HG02623 (cell line): ENCODE measurements at regions not wholly inside any gene's neighbourhood (a gene's known extent, or its start where the extent isn't known, plus 50 kb on each side); places are given as distances from the start of the nearest gene placed in this dataset.
"Not testable (repeated sequence)": the region's sequence is repeated elsewhere in the genome, so short reads cannot be mapped to it uniquely, and the experiment has no call there.

ENCODE experiments used
- ATAC-seq: cut with Tn5 transposase; IDR thresholded peaks from one replicate; pipeline ENCODE4 v1.9.1; 2021; ENCODE audit warnings: moderate library complexity; ENCODE audit not compliant: unreplicated experiment

DNA sequence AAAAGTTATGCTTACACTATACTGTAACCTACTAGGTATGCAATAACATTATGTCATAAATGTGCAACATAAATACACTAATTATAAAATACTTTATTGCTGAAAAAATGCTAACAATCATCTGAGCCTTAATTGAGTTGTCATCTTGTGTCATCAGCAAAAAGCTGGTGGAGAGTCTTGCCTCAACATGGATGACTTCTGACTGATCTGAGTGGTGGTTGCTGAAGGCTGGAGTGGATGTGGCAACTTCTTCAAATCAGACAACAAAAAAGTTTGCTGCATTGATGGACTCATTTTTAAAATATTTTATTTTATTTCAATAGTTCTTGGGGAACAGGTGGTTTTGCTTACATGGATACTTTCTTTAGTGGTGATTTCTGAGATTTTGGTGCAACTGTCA, 93.9 kb upstream of the AMN1 start:
- ATAC-seq = no peak

DNA sequence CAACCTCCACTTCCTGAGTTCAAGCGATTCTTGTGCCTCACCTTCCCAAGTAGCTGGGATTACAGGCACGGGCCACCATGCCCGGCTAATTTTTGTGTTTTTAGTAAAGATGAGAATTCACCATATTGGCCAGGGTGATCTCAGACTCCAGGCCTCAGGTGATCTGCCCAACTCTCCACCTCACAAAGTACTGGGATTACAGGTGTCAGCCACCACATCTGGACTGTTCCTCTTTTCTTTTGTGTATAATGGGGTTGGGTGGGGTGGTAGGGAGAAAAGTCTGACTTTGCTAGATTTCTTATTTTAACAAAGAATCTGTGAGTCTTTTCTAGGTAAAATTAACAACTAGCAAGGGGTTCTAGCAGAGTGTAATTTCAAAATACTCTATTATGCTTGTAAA, 92.7 kb upstream of the AMN1 start:
- no peak for ATAC-seq

DNA sequence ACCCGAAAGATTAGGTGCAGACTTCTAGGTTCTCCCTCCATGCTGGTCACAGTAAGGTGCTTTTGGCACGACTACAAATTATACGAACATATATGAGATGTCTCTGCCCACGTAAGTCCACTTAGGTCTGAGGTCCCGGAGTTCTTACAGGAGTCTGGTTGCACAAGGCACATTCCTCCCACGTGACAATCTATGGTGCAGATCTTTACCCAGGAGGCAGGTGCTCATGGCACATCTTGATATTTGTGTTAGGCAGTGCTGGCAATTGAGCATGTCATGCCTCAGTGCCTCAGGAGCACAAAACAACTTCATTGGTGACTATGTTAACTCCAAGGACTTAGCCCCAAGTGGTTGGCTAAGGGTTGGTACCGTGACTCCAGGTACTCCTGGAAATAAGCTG, 92.0 kb upstream of the AMN1 start:
- no peak for ATAC-seq

DNA sequence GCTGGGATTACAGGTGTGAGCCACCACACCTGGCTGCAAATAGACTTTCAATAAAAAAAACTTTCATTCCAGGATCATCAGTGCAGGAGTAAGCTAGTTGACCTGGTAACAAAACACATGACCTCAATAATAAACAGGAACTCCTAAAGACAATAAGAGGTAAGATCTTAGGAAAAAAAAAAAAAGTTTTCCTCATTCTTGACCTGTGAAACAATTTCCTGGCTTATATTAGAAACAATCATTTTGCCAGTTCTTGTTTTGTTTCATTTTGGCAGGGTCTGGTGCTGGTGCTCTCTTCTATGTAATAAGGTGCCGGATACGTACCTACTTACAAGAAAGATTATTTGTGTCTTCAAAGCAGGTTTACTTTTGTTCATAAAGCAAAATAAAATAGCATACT, 90.6 kb upstream of the AMN1 start:
- ATAC-seq = no peak

DNA sequence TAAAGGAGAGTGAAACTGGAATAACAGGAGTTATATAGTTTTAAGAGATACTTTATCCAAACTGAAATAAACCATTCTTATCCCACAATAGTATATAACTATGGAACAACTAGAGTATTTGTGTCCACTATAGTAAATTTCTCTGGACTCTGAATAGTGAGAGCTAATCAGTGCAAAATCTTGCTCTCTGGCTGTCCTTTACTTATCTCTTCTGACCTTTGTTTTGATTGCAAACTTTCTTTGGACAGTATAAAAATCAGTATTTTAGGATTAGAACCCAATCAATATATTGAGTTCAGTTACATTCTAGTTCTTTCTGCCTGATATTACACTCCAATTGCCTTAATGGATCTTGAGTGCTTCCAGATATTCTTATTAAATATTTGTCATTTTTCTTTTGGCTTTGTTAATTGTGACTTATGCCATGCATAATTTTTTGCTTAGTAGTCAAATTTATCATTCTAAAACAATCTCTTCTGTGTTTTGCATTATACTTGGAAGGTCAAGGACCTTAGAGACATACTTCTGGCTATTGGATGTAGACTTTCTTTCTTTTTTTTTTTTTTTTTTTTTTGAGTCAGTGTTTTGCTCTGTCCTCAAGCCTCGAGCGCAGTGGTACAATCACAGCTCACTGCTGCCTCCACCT, 89.9 kb upstream of the AMN1 start:
- ATAC-seq = no peak

DNA sequence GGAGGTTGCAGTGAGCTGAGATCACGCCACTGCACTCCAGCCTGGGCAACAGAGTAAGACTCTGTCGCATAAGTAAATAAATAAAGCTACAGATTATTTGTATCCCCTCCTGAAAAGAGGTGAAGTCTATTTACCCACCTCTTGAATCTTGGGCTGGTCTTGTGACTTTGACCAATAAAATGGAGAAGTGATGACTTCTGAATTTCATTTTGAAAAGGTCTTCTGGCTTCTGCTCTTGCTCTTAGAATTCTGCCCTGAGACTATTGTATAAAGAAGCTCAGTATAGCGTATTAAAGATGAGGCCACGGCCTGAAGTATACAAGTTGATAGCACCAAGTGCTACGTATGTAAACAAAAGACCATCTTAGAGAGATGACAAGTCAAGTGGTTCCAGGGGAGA, 88.3 kb upstream of the AMN1 start:
- no peak for ATAC-seq

DNA sequence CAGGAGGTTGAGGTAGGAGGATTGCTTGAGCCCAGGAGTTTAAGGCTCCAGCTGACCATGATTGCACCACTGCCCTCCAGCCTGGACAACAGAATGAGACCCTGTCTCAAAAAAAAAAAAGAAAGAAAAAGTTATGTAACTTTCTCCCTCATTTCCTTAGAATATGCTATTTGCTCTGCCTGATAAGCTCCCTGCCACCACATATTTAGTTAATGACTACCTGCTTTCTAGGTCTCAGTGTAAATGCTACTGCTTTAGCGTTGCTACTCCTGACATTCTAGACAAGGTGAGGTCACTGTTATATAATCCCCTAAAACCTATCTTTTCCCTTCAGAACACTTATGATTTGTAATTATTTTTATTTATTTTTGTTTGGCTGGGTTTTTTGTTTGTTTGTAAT, 86.3 kb upstream of the AMN1 start:
- ATAC-seq = no peak

DNA sequence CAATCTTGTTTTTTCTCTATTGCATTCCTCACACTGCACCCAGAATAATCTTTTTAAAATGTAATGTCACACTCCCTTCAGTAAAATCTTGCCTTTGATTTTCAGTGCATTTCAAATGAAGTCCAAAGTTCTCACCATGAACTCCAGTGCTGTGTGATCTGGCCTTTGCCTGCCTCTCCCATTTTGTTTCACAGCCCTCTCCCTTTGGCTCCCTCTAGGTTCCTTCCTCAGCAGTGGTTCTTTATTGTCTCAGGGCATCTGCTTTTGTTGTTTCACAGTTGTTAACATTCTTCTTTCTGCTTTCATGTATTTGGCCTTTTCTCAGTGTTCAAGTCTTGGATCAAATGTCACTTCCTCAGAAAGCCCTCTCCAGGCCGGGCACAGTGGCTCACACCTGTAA, 84.5 kb upstream of the AMN1 start:
- ATAC-seq = no peak

DNA sequence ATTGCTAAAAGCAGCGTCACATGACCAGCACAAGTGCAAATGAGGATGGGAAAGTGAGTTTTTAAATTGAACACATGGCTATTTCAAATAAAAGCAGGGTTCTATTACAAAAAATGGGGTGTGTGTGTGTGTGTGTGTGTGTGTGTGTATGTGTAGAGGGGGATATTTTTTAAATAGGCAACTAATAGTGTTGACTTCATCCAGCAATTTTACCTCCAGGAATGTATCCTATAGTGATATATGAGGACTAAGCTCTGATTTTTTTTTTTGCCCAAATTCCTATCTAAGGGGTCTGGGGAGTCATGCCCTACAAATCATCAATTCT, 78.9 kb upstream of the AMN1 start:
- ATAC-seq = no peak

DNA sequence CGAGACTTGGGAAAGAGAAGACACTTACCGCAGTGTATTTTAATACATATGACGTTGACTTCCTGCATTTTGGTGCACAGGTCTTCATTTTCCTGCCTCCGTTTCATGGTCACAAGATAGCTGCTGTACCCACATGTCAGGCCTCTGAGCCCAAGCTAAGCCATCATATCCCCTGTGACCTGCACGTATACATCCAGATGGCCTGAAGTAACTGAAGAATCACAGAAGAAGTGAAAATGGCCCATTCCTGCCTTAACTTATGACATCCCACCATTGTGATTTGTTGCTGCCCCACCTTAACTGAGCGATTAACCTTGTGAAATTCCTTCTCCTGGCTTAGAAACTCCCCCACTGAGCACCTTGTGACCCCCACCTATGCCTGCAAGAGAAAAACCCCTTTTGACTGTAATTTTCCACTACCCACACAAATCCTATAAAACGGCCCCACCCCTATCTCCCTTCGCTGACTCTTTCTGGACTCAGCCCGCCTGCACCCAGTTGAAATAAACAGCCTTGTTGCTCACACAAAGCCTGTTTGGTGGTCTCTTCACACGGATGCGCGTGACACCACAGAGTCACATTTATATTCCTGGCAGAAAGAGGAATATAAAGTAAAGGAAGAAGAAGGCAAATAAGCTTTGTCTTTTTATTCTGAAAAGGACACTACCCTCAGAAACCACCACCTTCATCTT, 78.4 kb upstream of the AMN1 start:
- ATAC-seq = not testable (repeated sequence)

DNA sequence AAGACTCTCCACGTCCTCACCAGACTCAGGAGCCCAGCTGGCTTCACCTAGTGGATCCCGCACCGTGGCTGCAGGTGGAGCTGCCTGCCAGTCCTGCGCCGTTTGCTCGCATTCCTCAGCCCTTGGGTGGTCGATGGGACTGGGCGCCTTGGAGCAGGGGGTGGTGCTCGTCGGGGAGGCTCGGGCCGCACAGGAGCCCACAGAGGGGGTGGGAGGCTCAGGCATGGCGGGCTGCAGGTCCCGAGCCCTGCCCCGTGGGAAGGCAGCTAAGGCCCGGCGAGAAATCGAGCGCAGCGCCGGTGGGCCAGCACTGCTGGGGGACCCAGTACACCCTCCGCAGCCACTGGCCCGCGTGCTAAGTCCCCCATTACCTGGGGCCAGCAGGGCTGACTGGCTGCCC, 76.9 kb upstream of the AMN1 start:
- ATAC-seq = not testable (repeated sequence)

DNA sequence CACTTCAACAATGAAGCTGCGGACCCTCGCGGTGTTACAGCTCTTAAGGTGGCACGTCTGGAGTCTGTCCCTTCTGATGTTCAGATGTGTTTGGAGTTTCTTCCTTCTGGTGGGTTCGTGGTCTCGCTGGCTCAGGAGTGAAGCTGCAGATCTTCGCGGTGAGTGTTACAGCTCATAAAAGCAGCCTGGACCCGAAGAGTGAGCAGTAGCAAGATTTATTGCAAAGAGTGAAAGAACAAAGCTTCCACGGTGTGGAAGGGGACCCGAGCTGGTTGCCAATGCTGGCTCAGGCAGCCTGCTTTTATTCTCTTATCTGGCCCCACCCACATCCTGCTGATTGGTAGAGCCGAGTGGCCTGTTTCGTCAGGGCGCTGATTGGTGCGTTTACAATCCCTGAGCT, 75.9 kb upstream of the AMN1 start:
- not testable (repeated sequence) for ATAC-seq

DNA sequence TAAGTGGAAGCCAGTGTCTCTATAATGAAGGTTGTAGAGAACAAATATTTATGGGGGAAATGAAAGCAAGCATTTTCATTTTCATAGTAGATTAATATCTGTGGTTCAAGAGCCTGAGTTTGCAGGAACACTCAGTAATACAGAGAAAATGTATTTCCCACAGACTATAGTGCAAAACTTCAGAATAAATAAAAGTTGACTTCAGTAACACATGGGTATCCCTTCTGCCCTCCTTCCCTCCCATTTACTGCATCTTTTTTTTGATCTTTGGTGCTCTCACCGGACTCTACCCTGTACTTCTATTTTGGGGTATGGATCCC, 75.3 kb upstream of the AMN1 start:
- ATAC-seq = no peak

DNA sequence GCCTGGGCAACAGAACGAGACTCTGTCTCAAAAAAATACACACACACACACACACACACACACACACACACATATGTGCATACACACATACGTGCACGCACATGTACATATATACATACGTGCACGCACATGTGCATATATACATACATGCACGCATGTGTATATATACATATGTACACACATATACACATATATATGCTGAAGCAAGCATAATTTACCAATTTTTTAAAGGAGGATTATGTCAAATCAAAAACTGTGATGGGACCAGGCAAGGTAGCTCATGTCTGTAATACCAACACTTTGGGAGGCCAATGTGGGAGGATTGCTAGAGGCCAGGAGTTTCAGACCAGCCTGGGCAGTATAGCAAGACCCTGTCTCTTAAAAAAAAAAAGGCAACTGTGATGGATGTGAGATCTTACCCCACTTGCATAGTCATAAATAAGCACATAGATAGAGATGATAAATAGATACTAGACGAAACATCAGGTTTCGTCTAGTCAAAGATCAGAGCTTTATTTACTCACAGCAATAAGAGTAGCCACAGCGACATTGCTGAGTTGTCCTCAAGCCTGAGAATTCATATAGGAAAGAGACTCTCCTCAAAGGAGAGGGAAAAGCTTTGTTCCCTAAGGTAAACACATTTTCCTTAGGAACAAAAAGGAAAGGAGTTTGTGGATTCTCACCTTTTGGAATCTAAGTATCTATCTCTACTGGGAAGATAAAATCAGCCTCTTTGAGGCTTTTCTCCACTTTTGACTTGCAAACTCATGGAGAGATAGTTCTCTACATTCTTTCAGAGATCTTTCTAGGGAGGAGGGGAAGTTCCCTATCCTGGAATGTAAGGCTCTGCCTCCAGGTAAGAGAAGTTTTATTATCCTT, 74.7 kb upstream of the AMN1 start:
- no peak for ATAC-seq

DNA sequence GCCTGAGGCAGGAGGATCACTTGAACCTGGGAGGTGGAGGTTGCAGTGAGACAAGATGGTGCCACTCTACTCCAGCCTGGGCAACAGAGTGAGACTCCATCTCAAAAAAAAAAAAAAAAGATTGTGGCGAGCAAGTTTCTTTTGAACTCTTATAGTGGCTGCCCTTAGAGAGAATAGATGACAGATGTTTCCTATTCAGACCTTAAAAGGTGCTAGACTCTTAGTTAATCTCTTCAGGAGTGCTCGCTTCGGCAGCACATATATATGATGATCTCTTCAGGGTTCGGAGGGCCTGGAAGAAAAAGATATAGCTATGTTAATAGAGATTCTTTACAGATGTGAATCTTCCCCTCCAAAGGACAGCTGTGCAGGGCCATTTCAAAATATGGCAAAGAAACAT, 73.1 kb upstream of the AMN1 start:
- ATAC-seq = no peak

DNA sequence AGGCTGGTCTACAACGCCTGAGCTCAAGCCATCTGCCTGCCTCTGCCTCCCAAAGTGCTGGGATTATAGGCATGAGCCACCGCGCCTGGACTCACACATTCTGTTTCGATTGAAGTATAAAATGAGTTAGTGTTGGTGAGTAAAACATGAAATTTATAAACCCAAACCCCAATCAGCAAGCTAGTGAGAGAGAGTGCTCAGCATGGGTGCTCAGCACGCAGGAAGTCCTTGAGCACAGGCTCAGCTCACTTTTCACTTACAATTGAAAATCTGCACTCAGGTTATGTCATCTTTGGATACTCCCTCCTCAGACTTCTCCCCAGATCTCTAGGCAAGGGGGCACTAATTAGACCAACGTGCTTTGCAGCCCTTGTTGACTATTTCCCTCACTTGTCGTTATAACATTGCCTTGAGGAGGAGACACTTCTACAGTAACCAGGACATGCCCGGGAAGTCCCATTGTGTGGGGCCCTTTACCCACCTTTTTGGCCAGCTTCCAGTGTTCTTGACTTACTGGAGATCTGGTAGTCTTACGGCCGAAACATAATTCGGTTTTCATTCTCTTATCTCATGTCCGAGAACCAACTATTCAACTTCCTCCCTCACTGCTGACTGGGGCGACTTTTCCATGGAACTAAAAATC, 68.5 kb upstream of the AMN1 start:
- ATAC-seq = no peak

DNA sequence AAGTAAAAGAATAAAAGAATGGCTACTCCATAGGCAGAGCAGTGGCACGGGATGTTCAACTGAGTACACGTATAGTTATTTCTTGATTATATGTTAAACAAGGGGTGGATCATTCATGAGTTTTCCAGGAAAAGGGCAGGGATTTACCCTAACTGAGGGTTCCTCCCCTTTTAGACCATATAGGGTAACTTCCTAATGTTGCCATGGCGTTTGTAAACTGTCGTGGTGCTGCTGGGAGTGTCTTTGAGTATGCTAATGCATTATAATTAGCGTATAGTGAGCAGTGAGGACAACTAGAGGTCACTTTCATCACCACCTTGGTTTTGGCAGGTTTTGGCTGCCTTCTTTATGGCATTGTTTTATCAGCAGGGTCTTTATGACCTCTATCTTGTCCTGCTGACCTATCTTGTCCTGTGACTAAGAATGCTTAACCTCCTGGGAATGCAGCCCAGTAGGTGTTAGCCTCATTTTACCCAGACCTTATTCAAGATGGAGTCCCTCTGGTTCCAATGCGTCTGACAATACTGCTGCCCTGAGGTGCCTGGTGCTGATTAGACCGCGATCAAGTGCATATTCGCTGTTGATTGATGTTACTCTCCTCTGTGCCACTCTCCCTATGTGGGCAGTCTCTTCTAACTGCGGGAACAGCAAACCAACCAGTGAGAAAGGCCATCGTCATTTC, 67.6 kb upstream of the AMN1 start:
- no peak for ATAC-seq

DNA sequence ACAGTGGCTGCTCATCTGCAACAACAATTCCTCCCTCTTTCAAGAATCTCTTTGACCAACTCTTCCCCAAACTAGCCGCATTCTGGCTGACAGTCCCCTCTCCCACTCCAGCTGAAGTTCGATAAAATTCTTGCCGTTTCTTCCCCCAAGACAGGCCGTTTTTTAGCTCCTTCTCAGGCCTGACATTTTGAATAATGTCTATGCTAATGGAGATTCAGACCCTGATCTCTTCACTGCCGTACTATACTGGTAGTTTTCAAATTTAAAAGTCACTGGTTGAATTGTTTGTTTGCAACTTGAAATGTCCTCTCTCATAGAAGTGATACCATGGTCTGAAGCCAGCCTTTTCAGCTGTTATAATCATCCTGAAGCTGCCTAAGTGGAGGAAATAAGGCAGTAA, 65.9 kb upstream of the AMN1 start:
- ATAC-seq = no peak

DNA sequence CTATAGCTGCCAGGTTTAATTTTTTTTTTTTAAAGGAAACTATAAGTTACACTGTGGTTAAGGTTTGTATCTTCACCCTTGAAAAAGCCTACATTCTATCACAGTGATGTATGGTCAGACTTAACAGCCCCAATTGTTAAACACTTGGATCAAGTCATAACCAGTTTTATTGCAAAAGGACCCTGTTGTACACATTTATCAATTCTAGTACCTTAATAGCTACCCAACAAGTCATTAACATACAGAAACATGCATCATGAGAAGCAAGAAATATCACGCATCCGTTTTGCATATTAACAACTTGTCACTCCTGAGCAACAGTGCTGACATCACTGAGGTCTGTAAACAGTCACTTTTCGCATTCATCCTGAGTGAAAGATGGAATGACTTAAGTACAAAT, 62.4 kb upstream of the AMN1 start:
- ATAC-seq = not testable (repeated sequence)

DNA sequence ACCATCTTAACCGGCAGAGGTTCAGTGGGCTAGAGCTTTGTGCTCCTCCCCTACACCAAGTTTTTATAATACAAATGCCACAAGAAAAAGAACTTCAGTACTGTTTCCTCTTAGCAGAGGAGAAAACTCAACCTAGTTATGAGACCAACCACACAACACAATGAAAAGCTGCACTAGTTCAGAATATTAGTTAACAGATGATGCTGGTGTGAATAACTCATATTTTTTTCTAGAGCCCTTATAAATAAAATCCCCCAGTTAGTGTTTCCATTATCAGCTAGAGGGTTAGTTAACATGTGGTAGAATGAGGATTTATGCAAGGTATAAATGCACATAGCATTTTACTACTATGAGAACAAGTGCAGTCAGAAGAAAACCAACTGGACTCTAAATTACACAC, 61.9 kb upstream of the AMN1 start:
- ATAC-seq = no peak

DNA sequence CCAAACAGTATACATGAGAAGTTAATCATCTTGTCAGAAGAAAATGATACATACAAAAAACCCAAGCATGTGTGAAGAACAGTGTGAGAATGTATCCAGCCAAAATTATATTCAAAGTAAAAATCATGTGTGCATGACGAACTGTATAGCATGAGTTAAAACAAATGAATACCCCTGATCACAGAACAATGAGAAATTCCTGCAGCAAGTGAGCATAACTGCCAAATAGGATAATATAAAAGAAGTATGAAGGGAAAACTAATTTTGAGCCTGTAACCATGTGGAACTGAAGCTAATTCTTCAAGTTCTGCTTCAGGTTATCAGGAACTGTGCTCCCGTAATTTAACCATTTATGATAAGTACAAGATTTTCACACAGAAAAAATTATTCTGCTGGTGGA, 56.5 kb upstream of the AMN1 start:
- no peak for ATAC-seq
